Hepatocyte (in vitro differentiated cells): ENCODE measurements at regions not wholly inside any gene's neighbourhood (a gene's known extent, or its start where the extent isn't known, plus 50 kb on each side); places are given as distances from the start of the nearest gene placed in this dataset.

Source experiments
- EZH2 ChIP-seq: fragments of 200-600 bp; sonication (generic); IDR thresholded peaks from 2 replicates; pipeline ENCODE4 v1.6.1; 2016; ENCODE audit warnings: antibody characterized with exemption, mild to moderate bottlenecking, borderline replicate concordance
- EZH2phosphoT487 ChIP-seq: fragments of 200-600 bp; sonication (generic); IDR thresholded peaks from one replicate; pipeline ENCODE4 v1.6.1; 2018; ENCODE audit warnings: antibody characterized with exemption, mild to moderate bottlenecking, low read depth, moderate library complexity; ENCODE audit not compliant: unreplicated experiment, severe bottlenecking
- TF ChIP-seq, protein P1 (sequence below): fragments of 200-600 bp; sonication (generic); IDR thresholded peaks from 2 replicates; pipeline ENCODE4 v1.5.1; 2016; ENCODE audit warnings: antibody characterized with exemption, mild to moderate bottlenecking; ENCODE audit not compliant: poor library complexity

DNA sequence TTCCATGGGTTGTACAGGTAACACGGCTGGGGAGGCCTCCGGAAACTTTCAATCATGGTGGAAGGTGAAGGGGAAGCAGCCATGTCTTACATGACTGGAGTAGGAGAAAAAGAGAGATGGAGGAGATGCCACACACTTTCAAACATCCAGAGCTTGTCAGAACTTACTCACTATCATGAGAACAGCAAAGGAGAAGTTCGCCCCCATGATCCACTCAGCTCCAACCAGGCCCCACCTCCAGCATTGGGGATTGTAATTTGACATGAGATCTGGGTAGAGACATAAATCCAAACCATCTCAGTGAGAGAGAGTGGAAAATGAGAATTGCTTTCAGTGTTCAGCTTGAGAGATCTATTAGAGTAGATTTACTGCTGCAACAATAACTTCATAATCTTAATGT lies 210.9 kb downstream of the NDFIP2 start:
- TF ChIP-seq, protein P1, sequence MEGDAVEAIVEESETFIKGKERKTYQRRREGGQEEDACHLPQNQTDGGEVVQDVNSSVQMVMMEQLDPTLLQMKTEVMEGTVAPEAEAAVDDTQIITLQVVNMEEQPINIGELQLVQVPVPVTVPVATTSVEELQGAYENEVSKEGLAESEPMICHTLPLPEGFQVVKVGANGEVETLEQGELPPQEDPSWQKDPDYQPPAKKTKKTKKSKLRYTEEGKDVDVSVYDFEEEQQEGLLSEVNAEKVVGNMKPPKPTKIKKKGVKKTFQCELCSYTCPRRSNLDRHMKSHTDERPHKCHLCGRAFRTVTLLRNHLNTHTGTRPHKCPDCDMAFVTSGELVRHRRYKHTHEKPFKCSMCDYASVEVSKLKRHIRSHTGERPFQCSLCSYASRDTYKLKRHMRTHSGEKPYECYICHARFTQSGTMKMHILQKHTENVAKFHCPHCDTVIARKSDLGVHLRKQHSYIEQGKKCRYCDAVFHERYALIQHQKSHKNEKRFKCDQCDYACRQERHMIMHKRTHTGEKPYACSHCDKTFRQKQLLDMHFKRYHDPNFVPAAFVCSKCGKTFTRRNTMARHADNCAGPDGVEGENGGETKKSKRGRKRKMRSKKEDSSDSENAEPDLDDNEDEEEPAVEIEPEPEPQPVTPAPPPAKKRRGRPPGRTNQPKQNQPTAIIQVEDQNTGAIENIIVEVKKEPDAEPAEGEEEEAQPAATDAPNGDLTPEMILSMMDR, result no peak
- TF ChIP-seq EZH2, result no peak
- TF ChIP-seq EZH2phosphoT487, result no peak
